Frontal cortex (tissue), 3 donors: ENCODE measurements at regions not wholly inside any gene's neighbourhood (a gene's known extent, or its start where the extent isn't known, plus 50 kb on each side); places are given as distances from the start of the nearest gene placed in this dataset.
"Not testable (repeated sequence)": the region's sequence is repeated elsewhere in the genome, so short reads cannot be mapped to it uniquely, and the experiment has no call there.

ENCODE experiments used
- DNase-seq, 2 donors: peaks; one replicate each; pipeline ENCODE4 v3.0.0; 2012; ENCODE audit warnings: low spot score in 2 of 2
- FAIRE-seq: peaks from 2 replicates; lab custom pipeline; 2012; peaks lifted over from hg19 to GRCh38; lab: Jason Lieb, UNC
- donor health status: control.
- donor health status: control.
- donor health status: control.

DNA sequence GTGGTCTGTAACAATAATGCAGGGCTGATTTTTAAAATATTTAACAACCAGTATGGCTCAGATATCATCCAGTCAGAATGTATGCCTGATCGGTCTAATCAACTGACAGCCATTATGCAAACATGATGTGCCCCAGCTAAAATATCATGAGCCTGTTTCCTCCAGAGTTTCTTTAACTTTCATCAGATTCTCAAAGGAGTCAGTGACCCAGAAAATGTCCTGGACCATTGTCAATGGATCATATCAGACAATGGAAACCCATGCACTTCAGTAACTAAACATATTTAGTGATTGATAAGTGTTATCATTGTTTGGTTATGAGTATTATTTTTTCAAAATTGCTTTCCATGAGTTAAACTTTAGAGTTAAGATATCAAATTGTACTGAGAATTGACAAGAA lies 173.5 kb downstream of the LMBRD1 start:
- no peak for DNase-seq
- FAIRE-seq = no peak

DNA sequence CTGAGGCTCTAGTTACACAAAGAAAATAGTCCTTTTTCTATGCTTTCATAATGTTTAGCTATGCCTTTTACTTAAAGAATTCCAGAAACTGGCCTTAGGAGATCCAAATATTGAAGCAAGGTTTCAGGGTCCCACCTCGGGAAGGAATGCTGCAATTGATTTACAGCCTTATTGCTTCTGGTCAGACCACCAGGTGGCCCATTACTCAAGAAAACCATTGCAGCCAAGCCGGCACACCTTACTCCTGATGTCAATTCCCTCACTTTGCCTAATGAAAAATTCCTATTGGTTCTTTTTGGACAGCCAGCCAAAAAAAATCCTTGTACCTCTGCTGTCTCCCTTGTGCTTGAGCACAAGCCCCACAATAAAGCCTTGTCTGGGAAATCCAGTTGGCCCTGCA lies 173.9 kb downstream of the LMBRD1 start:
- FAIRE-seq (no peak), DNase-seq (no peak)

DNA sequence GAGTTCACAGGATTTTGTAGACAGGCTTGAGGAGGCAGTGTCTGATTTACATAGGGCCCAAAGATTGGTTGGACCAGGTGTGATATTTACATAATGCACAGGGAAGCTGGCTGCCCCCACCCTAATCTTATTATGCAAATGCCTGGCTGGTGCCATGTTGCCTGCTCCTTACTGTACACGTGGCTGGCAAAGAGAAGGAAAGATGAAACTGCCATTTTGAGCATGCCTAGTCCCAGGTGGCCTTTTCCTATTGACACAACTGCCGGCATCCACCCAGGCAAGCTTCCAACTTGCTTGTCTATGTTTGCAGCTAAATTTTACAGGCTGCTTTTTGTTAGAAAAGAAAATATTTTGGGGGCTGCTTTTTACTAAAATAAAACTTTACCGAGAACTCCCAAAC lies 174.6 kb downstream of the LMBRD1 start:
- DNase-seq (no peak), FAIRE-seq (no peak)

DNA sequence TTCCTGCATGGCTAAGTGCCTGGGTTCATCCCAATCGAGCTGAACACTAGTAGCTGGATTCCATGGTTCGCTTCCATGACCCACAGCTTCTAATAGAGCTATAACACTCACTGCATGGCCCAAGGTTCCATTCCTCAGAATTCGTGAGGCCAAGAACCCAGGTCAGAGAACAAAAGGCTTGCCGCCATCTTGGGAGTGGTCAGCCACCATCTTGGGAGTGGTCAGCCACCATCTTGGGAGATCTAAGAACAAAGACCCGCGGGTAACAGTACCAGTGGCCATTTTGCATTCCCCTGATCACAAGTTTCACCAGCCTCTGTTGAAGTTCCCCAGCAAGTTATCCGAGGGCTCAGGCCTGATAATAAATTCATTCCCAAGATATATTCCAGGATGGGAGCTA lies 179.6 kb downstream of the LMBRD1 start:
- no peak for DNase-seq
- no peak for FAIRE-seq

DNA sequence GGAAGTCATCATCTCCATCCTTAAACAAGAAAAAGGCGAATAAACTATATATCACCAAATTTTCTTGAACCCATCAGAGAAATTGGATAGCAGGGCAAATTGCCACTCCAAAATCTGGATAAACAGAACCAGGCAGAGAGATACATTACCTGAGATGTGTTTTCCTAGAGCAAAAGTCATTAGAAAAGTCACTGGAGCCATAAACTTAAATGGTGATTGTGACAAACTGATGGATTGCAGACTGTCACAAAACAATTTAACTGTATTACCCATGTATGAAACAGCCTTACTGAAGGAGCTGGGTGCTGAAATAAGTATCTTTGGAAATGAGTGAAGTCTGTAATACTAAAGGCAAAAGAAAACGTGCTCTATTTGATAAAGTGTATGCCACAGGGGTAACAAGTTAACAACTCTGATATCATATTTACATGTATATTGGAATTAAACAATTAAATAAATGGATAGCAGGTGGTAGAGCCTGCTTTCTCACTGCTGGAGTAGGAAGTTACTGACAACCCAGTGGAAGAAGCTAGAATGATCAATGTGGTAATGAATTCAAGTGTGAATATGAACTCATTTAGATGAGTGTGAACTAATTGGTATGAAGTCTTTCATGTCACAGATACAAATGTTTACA lies 186.9 kb downstream of the LMBRD1 start:
- DNase-seq (no peak), FAIRE-seq (no peak)

DNA sequence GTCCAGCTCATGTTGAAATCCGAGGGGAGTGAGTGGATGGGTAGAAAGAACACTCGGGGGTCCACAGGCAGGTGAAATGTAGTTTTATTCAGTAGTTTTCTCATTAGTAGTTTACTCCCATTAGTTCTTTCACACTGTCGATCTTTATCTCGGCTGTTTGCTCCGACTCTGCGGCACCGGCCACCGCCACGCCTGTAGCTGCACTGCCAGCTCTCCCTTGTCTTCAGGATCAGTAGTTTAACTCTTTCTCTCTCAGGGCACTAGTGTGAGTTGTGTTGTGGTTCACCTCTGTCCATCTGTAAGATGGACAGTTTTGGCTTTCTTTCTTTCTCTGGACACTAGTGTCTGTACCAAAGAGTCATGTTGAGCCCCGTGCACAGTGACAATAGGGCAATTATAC lies 195.7 kb downstream of the LMBRD1 start:
- DNase-seq (no peak), FAIRE-seq (no peak)

DNA sequence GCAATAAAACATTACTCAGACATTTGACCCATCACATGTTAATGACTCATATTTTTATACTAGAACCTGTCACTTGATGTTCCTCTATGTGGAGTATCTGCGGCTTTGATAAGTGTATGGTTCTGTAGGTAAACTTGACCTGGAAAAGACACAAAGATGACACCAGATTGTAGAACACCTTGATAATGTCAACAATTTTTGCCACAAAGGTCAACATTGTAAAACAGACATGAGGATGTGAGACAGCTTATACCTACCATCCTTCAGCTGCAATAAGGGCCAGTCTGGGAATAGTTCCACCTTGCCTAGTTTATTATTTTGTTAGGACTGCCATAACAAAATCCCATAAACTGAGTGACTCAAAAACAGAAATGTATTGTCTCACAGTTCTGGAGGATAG lies 202.4 kb downstream of the LMBRD1 start:
- DNase-seq = no peak
- FAIRE-seq = no peak

DNA sequence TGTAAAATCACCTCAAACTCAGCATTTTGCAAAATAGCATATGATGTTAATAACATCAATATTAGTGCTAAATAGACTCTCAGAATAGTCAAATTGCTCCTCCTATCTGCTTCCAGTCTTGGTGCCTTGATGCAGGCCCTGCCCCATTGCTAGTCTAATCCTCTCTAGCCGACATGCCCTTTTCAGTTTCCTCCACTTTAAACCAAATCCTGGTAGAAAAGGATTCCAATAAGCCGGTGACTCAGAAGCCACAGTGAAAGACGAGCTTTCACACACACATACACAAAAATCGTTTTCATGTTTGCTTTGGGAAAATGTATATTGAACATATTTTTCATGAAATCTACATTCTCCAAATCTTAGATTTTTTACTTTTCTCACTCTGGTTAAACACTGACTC lies 203.1 kb downstream of the LMBRD1 start:
- DNase-seq (no peak), FAIRE-seq (no peak)

DNA sequence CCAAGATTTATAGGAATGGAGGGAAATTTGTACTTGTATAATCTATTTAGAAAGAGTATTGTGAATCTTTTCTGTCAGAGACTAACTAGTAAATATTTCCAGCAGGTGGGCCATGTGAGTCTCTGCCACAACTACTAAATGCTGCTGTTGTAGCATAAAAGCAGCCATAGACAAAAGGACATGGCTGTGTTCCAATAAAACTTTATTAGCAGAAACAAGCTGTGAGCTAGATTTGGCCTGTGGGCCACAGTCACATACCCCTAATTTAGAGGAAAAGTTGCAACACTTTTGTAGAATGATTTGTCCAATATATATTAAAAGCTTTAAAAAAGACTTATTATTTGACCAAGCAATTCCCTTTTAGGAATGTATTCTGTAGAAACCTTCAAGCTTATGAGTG lies 207.2 kb downstream of the LMBRD1 start:
- DNase-seq (no peak), FAIRE-seq (no peak)

DNA sequence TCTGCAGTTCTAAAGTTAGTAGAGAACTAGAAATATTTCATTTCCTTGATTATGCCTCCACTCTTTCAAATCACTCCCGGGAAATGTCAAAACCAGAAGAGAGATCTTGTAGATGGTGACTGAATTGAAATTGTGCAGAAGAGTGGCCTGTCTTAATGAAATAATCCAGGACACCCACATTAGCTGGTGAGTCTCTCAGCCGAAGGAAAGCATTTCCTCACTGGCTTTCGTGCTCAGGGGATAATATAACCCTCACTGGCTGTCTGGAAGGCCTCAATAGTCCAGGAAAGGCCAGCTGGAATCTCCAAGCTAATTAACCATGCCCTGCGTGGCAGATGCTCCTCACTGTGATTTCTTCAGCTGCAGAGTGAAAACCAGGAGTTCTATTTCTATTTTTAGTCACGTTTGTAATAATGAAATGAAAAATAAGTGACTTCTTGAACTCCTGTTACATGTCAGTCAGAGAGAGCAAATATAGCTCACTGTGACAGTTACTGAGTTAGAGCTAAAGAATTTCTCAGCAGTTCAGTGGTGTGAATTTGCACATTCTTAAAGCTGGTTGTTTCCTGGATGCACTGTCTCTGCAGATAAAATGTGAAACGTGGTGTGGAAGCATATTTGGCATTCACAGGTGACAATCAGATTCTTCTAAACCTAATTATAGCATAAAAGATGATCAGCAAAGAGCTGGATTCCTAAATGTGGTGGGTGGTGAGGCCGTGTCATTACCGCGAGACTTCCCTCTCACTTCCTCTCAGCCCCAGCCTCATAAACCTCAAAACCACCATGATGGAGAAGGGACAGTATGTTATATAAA lies 211.7 kb downstream of the LMBRD1 start:
- DNase-seq (no peak), FAIRE-seq (no peak)

DNA sequence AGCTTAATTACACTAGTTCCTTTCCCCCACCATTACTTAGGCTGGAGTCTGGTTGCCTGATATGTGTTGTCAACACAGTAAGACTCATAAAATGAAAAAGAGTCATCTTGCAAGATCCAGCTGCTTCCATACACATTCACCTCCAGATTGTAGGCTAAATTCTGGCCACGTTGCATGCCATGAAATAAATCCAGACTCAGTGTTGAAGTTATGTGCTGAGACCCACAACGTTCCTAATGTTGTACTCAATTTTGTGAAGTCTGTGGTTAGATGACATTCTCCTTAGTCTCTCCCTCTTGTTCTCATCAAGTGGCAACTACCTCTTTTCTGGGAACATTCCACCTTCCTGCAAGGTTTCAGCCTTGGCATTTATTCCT lies 212.3 kb downstream of the LMBRD1 start:
- no peak for FAIRE-seq
- DNase-seq = no peak

DNA sequence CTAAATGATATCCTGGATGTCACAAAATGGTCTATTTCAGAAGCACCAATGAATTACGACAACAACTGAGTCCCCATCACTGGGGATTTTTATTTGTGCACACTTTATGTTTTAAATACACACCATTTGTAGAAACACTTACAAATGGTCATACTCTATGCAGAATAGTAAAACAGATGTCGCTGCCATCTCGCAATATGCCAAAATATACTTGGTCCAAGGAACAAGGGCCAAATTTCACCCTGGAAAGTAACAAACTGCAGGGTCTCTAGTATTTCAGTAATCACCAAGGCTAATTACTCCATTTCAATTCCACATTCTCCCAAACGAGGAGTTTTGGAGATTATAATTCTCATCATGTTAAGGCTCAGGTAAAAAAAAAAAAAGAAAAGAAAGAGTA lies 215.2 kb downstream of the LMBRD1 start:
- no peak for FAIRE-seq
- no peak for DNase-seq

DNA sequence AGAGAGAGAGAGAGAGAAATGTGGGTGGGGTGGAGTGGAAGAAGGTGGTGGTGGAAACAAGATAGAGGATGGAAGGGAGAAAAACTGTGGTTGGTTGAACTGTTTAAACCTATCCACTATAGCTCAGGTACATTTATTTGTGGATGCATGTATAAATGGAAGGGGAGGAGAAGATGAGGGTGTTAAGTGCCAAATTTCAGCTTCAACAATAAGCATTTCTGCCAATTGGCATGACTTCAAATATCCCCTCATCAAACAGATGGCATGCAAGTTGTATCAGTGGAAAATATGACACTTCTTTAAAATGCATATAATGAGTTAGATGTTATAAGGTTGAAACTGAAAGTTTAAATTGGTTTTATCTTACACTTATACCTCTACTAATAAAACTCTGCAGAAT lies 216.1 kb downstream of the LMBRD1 start:
- no peak for DNase-seq

DNA sequence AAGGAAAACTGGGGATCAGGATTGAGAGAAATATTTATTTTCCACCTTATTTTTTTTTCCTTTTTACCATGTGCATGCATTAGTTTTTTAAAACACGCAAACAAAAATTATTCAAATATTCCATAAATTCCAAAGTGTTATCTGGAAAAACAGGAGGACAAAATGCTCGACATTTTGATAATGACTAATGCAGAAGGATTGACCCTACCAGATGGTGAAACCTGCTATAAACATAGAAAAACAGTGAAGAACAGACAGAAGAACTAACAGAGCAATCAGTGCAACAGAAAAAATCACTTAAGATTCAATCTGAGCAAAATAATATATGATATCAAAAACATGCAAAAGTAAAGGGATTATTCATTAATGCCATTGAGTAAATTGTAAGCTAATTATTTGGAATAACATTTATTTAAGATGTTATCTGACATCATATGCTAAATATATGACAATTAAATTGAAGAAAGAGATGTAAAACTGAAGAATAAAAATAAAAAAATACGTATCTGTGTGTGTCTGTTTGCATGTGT lies 218.4 kb downstream of the LMBRD1 start:
- DNase-seq (no peak), FAIRE-seq (no peak)

More for the DNA sequence above, 216.1 kb downstream of the LMBRD1 start:
- no peak for FAIRE-seq

DNA sequence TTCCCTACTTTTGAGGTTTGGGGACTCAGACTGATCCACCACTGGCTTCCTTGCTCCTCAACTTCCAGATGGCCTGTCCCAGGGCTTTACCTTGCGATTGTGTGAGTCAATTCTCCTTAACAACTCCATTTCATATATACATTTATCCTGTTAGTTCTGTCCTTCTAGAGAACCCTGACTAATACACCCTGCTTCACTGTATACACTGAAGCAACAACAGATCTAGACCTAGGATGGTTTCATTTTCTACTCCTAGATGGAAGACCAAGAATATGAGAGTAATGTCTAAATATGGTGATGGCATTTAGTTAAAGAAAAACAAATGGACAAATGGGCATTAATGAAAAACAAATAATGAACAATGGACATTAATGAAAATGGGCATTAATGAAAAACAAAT lies 225.6 kb downstream of the LMBRD1 start:
- FAIRE-seq = no peak
- DNase-seq = no peak

DNA sequence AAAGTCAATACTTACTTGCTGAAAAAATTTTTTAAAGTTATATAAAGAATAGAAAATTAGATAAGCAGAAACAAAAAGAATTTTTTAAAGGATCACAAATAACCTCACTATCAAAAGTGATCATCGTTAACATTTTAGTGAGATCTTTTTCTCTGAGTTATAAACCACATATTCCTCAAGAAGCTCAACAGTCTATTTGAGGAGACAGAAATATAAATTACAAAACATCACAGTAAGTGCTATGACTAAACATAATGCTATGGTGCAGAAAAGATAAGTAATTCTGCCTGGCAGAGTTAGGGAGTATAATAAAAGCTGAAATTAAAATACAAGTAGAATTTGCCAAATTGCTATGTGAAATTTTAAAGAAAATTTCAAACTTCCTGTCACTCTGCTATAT lies 226.7 kb downstream of the LMBRD1 start:
- FAIRE-seq (no peak), DNase-seq (no peak)

DNA sequence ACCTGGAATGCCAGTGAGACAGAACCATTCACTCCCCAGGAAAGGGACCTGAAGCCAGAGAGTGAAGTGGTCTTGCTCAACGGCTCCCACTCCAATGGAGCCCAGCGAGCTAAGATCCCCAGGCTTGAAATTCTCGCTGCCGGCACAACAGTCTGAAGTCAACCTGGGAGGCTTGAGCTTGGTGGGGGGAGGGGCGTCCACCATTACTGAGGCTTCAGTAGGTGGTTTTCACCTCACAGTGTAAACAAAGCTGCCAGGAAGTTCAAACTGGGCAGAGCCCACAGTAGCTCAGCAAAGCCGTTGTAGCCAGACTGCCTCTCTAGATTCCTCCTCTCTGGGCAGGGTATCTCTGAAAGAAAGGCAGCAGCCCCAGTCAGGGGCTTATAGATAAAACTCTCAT lies 236.2 kb downstream of the LMBRD1 start:
- not testable (repeated sequence) for DNase-seq, FAIRE-seq

DNA sequence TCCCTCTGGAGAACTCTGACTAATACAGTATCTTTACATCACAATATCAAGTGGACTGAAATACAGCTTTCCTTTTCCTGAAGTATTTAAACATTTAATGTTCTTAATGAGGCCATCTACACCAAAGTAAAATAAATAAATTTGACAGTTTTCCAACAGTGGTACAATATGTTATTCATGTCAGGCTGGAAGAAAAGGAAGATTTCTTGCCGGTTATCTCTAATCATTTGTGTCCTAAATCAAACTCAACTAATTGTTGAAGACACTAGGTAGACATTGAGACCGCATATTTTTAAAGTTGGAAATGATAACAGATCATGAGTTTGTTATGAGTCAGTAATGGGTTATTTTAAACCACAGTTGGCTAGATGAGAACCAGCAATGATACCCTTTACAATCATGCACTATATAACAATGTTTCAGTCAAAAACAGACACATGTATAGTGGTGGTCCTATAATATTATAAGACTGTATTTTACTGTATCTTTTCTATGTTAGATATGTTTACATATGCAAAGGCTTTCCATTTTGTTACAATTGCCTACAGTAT lies 241.6 kb downstream of the LMBRD1 start:
- FAIRE-seq = no peak

DNA sequence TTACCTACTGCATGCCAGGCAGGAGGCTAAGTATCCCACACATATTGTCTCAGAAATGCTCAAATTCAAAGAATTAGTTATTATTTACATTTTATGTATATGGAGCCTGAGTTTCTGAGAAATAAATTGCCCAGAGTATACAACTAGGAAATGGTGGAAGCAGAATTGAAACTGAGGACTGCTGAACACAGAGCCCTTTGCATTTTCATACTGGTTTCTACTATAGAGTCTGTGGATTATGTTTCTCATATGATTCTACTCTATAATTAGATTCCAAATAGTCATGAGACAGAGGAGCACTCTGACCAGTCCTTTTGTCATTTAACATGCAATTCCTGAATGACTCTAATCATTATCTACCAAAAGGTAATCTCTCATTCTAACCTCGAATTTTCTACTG lies 254.3 kb downstream of the LMBRD1 start:
- DNase-seq = no peak
- no peak for FAIRE-seq

More for the DNA sequence above, 241.6 kb downstream of the LMBRD1 start:
- DNase-seq = no peak

DNA sequence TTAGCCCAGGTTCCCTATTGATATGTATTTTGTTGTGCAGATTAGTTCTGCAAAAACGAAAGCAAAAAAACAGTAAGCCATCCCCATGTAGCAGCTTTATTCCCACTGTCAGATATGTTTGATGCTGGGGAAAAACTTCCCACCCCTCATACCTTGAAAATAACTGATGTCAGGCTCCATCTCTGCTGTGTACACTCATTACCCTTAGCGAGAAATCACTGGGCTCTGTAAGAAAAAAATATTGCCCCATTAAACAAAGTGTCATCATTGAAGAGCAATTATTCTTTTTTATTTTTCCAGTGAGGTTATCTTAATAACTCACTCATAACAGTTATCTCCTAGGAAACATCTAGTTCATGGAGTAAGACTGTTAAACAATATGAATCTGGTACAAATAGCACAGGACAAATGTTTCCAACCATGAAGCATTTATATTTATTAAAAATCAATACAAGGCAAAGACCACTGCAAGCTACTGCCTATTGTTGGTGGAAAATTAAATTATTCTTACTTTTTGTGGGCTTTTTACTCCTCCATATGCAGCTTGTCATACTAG lies 268.8 kb downstream of the LMBRD1 start:
- DNase-seq = no peak
- FAIRE-seq = no peak

DNA sequence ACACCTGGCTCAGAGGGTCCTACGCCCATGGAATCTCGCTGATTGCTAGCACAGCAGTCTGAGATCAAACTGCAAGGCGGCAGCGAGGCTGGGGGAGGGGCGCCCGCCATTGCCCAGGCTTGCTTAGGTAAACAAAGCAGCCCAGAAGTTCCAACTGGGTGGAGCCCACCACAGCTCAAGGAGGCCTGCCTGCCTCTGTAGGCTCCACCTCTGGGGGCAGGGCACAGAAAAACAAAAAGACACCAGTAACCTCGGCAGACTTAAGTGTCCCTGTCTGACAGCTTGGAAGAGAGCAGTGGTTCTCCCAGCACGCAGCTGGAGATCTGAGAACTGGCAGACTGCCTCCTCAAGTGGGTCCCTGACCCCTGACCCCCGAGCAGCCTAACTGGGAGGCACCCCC lies 281.3 kb downstream of the LMBRD1 start:
- DNase-seq, FAIRE-seq: not testable (repeated sequence)
